Smooth muscle cell (in vitro differentiated cells): ENCODE measurements at regions not wholly inside any gene's neighbourhood (a gene's known extent, or its start where the extent isn't known, plus 50 kb on each side); places are given as distances from the start of the nearest gene placed in this dataset.

Source experiments
- DNase-seq: peaks from one replicate; lab custom pipeline; 2025; ENCODE audit not compliant: unreplicated experiment; lab: John Stamatoyannopoulos, UW
- H2AFZ ChIP-seq: fragments of 200-600 bp; sonication (generic); 2 replicates; pipeline ENCODE4 v1.6.0; 2016; ENCODE audit warnings: antibody characterized with exemption, low read depth, mild to moderate bottlenecking
- H3F3A ChIP-seq: fragments of 200-600 bp; sonication (generic); 2 replicates; pipeline ENCODE4 v1.6.0; 2017; ENCODE audit warnings: antibody characterized with exemption, low read depth
- H3K27ac ChIP-seq: fragments of 200-600 bp; sonication (generic); 2 replicates; pipeline ENCODE4 v1.5.1; 2016; ENCODE audit warnings: low read depth, mild to moderate bottlenecking
- H3K27me3 ChIP-seq: fragments of 200-600 bp; sonication (generic); 2 replicates; pipeline ENCODE4 v1.6.1; 2016; ENCODE audit warnings: low read depth, mild to moderate bottlenecking
- H3K36me3 ChIP-seq: fragments of 200-600 bp; sonication (generic); 2 replicates; pipeline ENCODE4 v1.5.1; 2016; ENCODE audit warnings: low read depth
- H3K4me1 ChIP-seq: fragments of 200-600 bp; sonication (generic); 2 replicates; pipeline ENCODE4 v1.5.1; 2016; ENCODE audit warnings: low read depth
- H3K4me2 ChIP-seq: fragments of 200-600 bp; sonication (generic); 2 replicates; pipeline ENCODE4 v1.6.0; 2016; ENCODE audit warnings: mild to moderate bottlenecking
- H3K4me3 ChIP-seq: fragments of 200-600 bp; sonication (generic); 2 replicates; pipeline ENCODE4 v1.5.1; 2016; ENCODE audit warnings: mild to moderate bottlenecking
- H3K79me2 ChIP-seq: fragments of 200-600 bp; sonication (generic); 2 replicates; pipeline ENCODE4 v1.6.0; 2016; ENCODE audit warnings: low read depth, mild to moderate bottlenecking
- H3K9ac ChIP-seq: fragments of 200-600 bp; sonication (generic); 2 replicates; pipeline ENCODE4 v1.6.0; 2016; ENCODE audit warnings: low read depth
- H3K9me3 ChIP-seq: fragments of 200-600 bp; sonication (generic); replicated peaks from 2 replicates; pipeline ENCODE4 v1.5.1; 2016; ENCODE audit warnings: low read depth
- H4K20me1 ChIP-seq: fragments of 200-600 bp; sonication (generic); 2 replicates; pipeline ENCODE4 v1.6.0; 2016; ENCODE audit warnings: low read depth
- WGBS: methylation state at CpG from one replicate; pipeline ENCODE4 v1.1.7; 2016; ENCODE audit warnings: low lambda C conversion rate; 5-methylcytosine and 5-hydroxymethylcytosine counted together
- TF ChIP-seq, protein P1 (sequence below): fragments of 200-600 bp; sonication (generic); IDR thresholded peaks from 2 replicates; pipeline ENCODE4 v1.5.1; 2017; ENCODE audit warnings: borderline replicate concordance, mild to moderate bottlenecking, antibody characterized with exemption; ENCODE audit not compliant: insufficient read depth, poor library complexity, severe bottlenecking

DNA sequence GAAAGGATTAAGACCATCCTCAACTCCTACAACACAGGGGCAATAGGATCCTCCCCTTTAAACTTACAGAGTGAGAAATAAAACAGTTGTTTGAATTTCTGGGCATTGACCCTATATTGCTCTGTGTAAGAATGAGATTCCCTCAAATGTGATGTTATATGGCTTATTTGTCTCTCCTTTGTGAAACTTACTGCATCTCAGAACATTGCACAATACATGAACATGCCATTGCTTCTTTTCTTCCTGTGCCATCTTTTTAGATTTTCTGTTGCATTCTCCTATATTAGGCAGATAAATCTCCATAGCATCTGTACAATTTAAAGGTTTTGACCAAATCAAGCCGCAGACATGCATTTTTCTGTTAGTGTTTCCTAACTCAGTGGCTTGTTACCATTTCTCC, 941.9 kb upstream of the FANCL start:
- H4K20me1 ChIP-seq: no peaks in the 10 kb centered on the region
- no peak overlapping the region for H3K4me3 ChIP-seq
- no peaks in the 10 kb centered on the region for H3F3A ChIP-seq

DNA sequence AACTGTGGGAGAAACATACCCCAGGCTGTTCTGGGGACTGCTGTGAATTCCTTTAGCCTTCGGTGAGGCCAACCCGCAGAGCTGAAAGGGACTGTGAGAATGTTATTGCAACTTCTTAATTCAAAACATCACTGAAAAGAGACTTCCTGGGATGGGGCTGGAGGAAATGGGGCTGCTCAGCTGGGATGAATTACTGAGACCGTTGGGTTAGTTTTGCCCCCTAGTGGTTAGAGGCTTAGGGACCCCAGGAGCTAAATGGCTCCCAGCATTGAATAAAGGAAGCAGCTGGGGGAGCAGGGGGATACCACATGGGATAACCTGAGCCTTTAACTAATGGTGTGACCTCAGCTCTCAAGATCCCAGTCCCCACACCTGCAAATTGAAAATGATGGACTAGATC, 941.1 kb upstream of the FANCL start:
- Histone ChIP-seq H3K4me1 (peaks cover 8% of the 10 kb centered on the region), H4K20me1 (no peaks in the 10 kb centered on the region), H3K9ac (no peak overlapping the region), H3F3A (no peaks in the 10 kb centered on the region), H3K27ac (no peak overlapping the region), H3K4me3 (no peak overlapping the region), H3K36me3 (no peaks in the 10 kb centered on the region), H3K27me3 (no peaks in the 10 kb centered on the region), H3K79me2 (no peaks in the 10 kb centered on the region), H2AFZ (peak overlapping the region; percentile 54), H3K4me2 (no peak overlapping the region), H3K9me3 (no peaks in the 10 kb centered on the region)
- WGBS: 14% methylated on average over 3 of the region's 3 CpGs
- DNase-seq: no peak
- TF ChIP-seq, protein P1, sequence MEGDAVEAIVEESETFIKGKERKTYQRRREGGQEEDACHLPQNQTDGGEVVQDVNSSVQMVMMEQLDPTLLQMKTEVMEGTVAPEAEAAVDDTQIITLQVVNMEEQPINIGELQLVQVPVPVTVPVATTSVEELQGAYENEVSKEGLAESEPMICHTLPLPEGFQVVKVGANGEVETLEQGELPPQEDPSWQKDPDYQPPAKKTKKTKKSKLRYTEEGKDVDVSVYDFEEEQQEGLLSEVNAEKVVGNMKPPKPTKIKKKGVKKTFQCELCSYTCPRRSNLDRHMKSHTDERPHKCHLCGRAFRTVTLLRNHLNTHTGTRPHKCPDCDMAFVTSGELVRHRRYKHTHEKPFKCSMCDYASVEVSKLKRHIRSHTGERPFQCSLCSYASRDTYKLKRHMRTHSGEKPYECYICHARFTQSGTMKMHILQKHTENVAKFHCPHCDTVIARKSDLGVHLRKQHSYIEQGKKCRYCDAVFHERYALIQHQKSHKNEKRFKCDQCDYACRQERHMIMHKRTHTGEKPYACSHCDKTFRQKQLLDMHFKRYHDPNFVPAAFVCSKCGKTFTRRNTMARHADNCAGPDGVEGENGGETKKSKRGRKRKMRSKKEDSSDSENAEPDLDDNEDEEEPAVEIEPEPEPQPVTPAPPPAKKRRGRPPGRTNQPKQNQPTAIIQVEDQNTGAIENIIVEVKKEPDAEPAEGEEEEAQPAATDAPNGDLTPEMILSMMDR: peak; percentile 54

More for the DNA sequence above, 941.9 kb upstream of the FANCL start:
- Histone ChIP-seq H3K27ac (no peak overlapping the region), H3K27me3 (no peaks in the 10 kb centered on the region), H3K79me2 (no peaks in the 10 kb centered on the region), H2AFZ (no peak overlapping the region), H3K9me3 (no peaks in the 10 kb centered on the region), H3K36me3 (no peaks in the 10 kb centered on the region), H3K9ac (no peak overlapping the region), H3K4me1 (peaks cover 8% of the 10 kb centered on the region), H3K4me2 (no peak overlapping the region)
- DNase-seq: no peak
- TF ChIP-seq, protein P1: no peak
- 94% methylated on average over 1 of the region's 1 CpG for WGBS

DNA sequence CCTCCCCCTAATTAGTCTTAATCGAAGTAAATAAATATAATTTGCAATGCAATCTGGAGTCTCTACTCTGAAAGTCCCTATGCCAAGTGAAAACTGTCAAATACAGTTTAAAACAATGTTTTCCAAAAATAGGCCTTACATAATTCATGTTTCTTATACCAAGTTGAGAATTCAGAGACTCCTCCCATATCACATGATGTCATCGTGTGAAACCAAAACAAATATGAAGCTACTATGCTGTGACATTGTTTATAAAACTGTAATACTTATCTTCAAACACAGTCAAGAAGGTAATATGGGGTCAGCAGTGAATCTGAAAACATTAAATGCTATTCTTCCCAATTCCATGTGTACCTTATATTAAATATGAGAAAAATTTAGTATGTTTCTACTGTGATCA, 940.2 kb upstream of the FANCL start:
- H2AFZ ChIP-seq: no peak overlapping the region
- H3K36me3 ChIP-seq: no peaks in the 10 kb centered on the region
- H3K9ac ChIP-seq: no peak overlapping the region
- H3K4me1 ChIP-seq: peaks cover 8% of the 10 kb centered on the region
- H3K27me3 ChIP-seq: no peaks in the 10 kb centered on the region
- H3K79me2 ChIP-seq: no peaks in the 10 kb centered on the region
- H3K4me3 ChIP-seq: no peak overlapping the region
- H3F3A ChIP-seq: no peaks in the 10 kb centered on the region
- no peaks in the 10 kb centered on the region for H4K20me1 ChIP-seq
- H3K27ac ChIP-seq: no peak overlapping the region
- 80% methylated on average over 2 of the region's 2 CpGs for WGBS
- H3K4me2 ChIP-seq: no peak overlapping the region
- no peak for DNase-seq
- no peaks in the 10 kb centered on the region for H3K9me3 ChIP-seq
- TF ChIP-seq, protein P1: no peak

DNA sequence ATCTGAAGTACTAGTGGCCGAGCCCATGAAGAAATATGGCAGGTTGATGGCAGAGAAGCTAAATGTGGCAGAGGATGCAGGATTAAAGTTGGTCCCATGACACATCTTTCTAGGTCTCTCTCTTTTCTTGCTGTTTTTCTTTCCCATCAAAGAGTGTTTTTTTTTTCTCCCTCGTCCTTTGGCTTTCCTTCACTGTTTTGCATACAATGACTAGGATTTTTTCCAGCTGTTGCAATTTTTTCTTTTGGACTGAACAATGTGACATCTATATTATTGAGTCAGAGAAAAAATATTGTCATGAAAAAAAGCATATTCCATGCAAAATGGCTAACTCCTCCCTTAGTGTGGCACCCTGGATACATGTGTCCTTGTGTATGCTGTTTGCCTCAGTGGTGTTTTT, 939.5 kb upstream of the FANCL start:
- H3F3A ChIP-seq: no peaks in the 10 kb centered on the region
- no peaks in the 10 kb centered on the region for H3K36me3 ChIP-seq
- no peak overlapping the region for H3K4me3 ChIP-seq
- no peak for DNase-seq
- no peaks in the 10 kb centered on the region for H3K9me3 ChIP-seq
- no peaks in the 10 kb centered on the region for H4K20me1 ChIP-seq
- H3K9ac ChIP-seq: no peak overlapping the region
- H3K27me3 ChIP-seq: no peaks in the 10 kb centered on the region
- H2AFZ ChIP-seq: no peak overlapping the region
- H3K4me2 ChIP-seq: no peak overlapping the region
- no peak overlapping the region for H3K27ac ChIP-seq
- peaks cover 8% of the 10 kb centered on the region for H3K4me1 ChIP-seq
- WGBS: 88% methylated on average over 2 of the region's 2 CpGs
- TF ChIP-seq, protein P1: no peak
- no peaks in the 10 kb centered on the region for H3K79me2 ChIP-seq
